Hippocampal formation (tissue), 2 donors: ENCODE measurements at regions not wholly inside any gene's neighbourhood (a gene's known extent, or its start where the extent isn't known, plus 50 kb on each side); places are given as distances from the start of the nearest gene placed in this dataset.

Experiments
- DNase-seq, 2 donors: peaks; one replicate each; lab custom pipeline; 2025; lab: John Stamatoyannopoulos, UW

DNA sequence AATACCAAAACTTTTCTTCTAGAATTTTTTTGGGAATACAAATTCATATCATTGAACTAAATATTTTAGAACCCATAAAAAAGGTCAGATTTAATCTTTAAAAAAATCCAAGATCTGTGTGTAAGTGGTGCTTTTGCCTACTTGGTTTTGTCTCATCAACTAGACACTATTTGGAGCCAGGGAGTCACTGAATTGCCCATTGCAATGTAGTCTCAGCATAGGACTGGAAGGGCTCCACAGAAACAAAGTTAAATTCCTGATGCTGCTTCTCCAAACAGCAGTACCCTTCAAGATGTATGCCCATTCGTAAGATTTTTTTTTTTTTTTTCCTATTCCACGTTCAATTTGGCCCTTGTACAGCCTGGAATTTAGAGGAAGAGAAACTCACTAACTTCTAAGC lies 208.0 kb upstream of the MPDZ start:
- no peak for DNase-seq

DNA sequence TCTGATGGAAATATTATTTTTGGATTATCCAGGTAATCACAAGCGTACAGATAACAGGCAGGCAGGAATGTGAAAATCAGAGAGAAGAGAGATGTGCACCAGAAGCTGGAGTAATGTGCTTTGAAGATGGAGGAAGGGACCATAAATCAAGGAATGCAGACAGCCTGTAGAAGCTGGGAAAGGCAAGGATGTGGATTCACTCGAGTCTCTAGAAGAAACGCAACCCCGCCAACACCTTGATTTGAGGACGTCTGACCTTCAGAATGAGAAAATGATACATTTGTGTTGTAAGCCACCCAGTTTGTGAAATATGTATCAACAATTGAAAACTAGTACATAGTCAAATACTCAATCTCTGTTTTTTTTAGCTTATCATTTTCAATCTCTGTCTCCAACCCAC lies 207.6 kb upstream of the MPDZ start:
- no peak for DNase-seq

- no peak for DNase-seq
Measured at GRCh38 chr9:13485068-13485596, 205.6 kb upstream of the MPDZ start.

- no peak for DNase-seq
Measured at GRCh38 chr9:13484186-13484585, 204.7 kb upstream of the MPDZ start.

DNA sequence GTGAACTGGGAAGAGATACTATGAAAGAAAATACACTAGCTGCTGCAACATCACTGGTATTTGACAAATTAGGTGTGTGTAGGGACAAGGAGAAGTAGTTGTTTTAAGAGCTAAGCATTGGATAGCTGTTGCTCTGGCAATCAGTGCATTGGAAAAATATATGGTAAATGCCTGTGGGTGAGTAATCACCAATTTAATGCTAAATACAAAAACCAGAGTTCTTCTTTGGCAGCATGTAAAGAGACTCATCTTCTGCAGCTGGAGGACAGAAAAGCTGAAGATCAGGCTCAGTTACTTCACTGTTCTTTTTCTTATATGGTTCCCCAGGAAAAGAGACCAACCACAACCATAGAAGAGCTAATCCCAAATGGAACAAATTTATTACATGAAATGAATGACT lies 201.8 kb upstream of the MPDZ start:
- DNase-seq, result no peak

DNA sequence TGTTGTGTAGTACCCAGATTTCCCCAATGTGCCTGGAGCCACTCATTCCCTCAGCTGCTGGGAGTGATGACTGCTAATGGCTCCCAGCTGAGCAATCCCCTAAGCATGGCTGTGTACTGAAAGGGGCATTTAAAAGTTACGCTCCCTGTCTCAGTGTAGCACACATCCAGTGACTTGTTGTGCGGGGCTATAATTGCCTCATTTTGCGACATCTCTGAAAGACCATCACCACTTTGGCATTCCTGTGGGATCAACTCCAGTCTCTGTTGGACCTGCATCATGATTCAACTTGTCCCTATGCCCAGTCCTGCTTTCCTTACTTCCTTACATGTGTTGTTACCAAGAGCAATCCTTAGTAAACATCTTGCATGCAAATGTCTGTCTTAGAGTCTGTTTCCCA lies 201.2 kb upstream of the MPDZ start:
- DNase-seq, result no peak

DNA sequence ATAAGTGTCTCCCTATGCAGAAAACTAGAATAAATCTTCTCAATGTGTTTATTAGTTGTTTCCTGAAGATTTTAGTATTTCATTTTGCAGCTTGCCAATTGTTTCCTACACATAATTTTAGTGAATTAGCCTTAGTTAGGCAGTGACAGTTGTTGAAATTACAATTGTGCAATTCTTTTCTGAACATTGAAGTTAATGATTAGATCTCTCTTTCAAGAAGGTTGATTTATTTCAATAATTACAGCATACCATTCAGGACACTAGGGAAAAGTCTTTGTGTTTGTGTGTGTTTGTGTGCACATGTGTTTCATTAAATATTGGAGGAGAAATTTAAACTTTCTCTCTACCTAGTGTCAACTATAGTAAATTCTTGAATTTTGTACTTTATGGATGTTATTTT lies 199.6 kb upstream of the MPDZ start:
- DNase-seq, result no peak

DNA sequence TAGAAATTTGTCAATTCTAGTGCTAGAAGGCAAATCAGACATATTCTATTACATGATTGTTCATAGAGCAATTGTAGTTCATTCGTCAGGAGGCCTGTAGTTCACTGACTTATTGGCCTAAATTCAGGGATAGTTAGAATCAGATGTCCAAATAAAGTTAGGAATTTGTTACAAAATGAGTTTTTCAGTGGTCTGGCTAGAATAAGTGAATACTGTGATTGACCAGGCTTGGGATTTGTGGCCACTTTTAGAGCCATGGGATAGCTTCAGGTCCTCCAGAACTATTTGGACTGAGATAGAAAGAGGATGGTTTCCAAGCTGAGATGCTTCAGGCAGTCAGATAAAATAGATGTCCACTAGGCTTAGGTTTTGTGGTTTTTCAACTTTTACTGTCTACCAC lies 199.1 kb upstream of the MPDZ start:
- DNase-seq, result no peak

DNA sequence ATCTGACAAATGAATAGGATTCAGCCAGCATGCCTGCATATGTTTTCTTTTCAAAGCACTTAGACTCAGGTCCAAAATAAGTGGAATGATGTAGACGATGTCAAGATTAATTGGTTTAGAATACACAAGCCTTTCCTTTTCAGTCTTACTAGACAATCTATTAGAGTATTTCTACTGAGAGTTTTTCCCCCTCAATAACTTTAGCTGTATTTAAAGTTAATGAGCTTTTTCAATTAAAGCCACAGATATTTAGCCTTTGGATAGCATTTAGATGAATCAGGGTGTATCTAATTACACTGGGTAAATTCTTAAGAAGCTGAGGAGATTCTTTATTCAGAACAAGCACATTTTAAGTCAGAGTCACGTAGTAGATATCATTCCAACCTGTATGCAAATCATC lies 198.7 kb upstream of the MPDZ start:
- DNase-seq, result no peak

DNA sequence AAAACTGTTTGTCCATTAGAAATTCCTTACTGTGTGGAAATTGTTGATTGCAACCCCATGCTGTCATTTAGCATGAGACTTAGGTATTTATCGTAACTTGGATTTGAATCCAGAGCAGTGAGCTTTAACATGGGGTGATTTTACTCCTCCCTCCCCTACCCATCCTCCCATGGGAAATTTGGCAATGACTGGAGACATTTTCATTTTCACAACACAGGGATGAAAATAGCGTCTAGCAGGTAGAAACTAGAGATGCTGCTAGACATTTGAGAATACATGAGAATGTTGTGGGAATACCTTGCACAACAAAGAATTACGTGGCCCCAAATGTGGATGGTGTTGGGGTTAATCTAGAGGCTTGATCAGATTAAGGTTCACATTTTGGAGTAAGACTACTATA lies 191.3 kb upstream of the MPDZ start:
- no peak for DNase-seq

DNA sequence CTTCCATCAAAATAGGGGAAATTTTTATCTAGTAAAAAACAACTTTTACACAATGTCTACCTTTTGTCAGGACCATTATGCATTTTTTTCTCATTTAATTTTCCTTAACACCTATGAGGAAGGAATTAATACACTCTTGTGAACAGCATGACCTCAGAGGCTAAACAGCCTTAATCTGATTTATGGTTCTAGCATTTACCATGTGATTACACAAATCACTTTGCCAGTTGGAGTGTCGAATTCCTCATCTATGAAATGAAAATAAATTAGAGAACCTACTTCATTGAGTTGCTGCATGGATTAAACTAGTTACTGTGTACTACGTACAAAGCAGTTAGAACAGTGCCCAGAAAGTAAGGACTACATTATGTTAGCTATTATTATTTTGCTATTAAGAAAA lies 187.7 kb upstream of the MPDZ start:
- no peak for DNase-seq

DNA sequence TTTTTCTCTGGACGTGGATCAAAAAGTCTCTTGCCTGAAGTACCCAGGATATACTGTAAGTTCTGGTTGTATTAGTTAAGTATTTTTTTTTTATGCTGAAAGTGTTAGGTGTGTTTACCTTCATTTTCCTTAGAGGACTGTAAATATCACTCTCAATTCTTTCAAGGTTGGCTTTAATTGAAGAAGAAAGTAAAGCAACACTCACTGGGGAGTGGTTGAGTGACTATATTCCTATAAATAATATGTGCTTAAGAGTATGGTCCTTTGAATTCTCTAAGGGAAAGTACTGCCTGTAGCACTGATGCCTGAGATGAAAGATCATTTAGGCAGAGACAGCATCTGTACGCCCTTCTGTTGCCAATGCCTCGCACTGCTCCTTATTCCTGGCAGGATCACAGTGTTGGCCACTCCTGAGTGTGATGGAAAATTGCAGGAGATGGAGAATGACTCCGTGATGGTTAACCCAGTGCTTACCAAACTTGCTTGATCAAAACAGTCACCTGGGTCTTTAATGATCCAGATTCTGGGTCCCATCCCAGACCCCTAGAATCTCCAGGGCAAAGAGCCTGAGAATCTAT lies 182.0 kb upstream of the MPDZ start:
- no peak for DNase-seq

DNA sequence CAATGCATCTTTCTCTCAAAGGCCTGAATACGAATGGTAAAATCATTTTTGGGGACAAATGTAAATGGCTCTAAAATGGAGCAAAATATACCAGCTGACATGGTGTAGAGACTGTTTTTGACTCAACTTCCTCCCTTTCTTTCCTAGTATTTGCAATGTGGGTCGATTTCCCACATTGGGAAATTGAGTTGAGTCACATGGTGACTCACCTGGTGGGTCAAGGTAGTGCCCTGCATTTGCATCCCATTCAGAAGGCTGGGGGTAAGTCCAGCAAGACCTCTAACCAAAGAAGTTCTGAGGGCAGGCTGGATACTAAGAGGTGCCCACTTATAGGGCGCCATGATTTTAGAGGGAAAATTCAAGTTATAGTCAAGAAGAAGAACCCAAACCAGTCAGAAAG lies 179.6 kb upstream of the MPDZ start:
- no peak for DNase-seq

DNA sequence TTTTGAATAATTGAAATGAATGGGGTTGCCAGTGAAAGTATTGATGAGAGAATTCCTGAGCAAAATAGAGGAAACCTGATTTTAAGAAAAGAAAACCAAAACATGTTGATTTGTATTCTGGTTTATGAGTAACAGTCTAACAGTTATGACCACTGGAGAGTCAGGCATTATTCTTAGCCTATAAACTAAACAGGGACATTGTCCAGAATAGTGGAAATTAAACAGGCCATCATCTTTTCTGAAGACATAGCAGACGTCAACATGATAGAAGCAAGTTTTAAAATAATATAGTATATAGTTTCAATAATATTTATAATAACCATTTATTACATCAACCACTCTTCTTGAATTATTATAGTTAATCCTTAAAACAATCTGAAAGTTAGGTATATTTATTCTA lies 178.3 kb upstream of the MPDZ start:
- no peak for DNase-seq

DNA sequence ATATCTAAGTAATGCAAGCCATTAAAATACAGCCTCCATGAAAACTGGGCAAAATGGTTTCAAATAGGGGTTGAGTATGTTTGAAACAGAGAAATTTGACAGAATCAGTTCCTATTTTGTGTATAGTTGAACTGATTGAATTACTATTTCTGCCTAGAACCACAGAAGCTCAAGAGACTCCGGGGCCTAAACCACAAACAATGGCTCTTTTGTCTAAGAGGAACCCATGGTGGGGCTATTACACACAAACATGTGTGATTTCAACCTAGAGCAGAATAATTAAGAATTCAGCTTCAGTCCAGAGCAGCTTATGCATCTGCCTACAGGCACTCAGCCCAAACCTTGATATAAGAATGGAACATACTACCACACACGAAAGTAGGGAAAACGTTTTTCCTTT lies 171.2 kb upstream of the MPDZ start:
- DNase-seq, result peak in 1 of 2 donors; percentile 61

- DNase-seq, result no peak
Measured at GRCh38 chr9:13448482-13448881, 169.0 kb upstream of the MPDZ start.

GRCh38 chr9:13447843-13448422 lies 168.4 kb upstream of the MPDZ start:
- no peak for DNase-seq

DNA sequence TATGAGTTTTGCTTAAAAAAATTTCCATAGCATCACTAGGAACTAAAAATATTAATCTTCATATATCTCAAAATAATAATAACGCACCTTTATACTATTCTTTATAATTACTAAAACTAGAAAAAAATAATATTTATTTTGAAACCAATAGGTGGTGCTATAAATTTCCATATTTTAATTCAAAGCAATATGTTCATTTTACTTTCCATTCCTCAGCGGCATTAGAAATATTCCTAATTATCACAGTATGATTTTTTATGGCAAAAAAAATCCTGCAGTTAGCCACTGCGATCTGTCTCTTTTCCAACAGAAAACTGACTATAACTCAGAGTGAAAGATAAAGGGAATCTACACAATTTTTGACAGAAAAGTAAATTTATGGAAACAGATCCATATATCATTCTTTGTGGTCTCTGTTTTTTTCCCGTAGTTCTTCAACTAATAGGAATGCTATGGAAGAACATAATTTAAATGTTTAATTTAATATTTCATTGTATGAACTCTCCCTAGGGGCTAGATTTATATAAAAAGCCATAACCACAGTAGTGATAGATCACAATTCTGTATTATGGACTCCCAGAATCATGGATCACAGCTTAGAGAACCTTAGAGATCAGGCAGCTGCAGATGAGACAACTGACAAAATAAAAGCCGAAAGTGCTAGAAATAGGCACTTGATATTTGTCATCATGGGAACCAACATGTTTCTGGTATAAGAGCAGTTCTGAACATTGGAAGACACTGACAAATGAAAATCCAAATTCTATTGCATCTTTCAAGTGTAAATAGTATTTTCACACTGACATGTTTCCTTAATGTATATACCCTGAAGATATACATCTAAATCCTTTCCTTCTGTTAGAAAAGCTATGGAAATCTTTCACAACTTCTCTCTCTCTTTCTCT lies 167.7 kb upstream of the MPDZ start:
- peak in 1 of 2 donors; percentile 34 for DNase-seq

GRCh38 chr9:13446286-13446937 lies 166.9 kb upstream of the MPDZ start:
- DNase-seq, result no peak

DNA sequence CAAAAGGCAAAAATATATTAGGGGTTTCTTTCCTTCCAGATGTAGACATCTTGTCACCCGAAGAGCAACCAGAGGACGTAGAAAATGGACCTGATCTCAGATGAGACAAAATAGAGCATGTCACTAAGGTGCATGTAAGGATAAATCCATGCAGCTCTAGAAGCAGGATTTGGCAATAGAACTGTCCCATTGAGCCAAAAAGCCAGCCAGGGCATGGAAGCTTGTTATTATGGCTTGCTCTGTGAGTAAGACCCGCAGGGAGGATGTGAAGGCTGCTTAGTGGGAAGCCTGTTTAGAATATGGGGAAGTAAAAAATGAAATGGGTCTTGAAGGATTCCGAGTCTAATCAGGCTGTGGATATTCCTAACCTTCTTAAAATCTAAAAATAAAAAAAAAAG lies 165.6 kb upstream of the MPDZ start:
- DNase-seq, result peak in 1 of 2 donors; percentile 14

GRCh38 chr9:13444245-13445102 lies 165.0 kb upstream of the MPDZ start:
- no peak for DNase-seq
